Loucy (cell line): ENCODE measurements at regions not wholly inside any gene's neighbourhood (a gene's known extent, or its start where the extent isn't known, plus 50 kb on each side); places are given as distances from the start of the nearest gene placed in this dataset.

Experiments
- H2AFZ ChIP-seq: fragments of 200-600 bp; sonication (generic); 2 replicates; pipeline ENCODE4 v1.6.0; 2016; ENCODE audit warnings: antibody characterized with exemption, mild to moderate bottlenecking, low read length, moderate library complexity
- H3F3A ChIP-seq: fragments of 200-600 bp; 2 replicates; pipeline ENCODE4 v1.6.0; 2016; ENCODE audit warnings: antibody characterized with exemption, low read depth, mild to moderate bottlenecking
- H3K27me3 ChIP-seq: fragments of 200-600 bp; sonication (generic); 2 replicates; pipeline ENCODE4 v1.6.1; 2014; ENCODE audit warnings: low read length, mild to moderate bottlenecking; ENCODE audit not compliant: insufficient read depth, poor library complexity, severe bottlenecking
- H3K36me3 ChIP-seq: fragments of 200-600 bp; sonication (generic); 2 replicates; pipeline ENCODE4 v1.6.1; 2016; ENCODE audit warnings: low read length; ENCODE audit not compliant: insufficient read depth
- H3K4me1 ChIP-seq: fragments of 200-600 bp; sonication (generic); 2 replicates; pipeline ENCODE4 v1.5.1; 2014; ENCODE audit warnings: low read length, mild to moderate bottlenecking; ENCODE audit not compliant: insufficient read depth, poor library complexity, severe bottlenecking
- H3K4me2 ChIP-seq: fragments of 200-600 bp; sonication (generic); 2 replicates; pipeline ENCODE4 v1.6.0; 2014; ENCODE audit warnings: antibody characterized with exemption, low read length, low read depth, mild to moderate bottlenecking; ENCODE audit not compliant: poor library complexity, severe bottlenecking
- H3K4me3 ChIP-seq: fragments of 200-600 bp; sonication (generic); 2 replicates; pipeline ENCODE4 v1.5.1; 2014; ENCODE audit warnings: low read length, mild to moderate bottlenecking, mixed read lengths; ENCODE audit not compliant: poor library complexity, severe bottlenecking
- H3K79me2 ChIP-seq: fragments of 200-600 bp; sonication (generic); 2 replicates; pipeline ENCODE4 v1.6.1; 2014; ENCODE audit warnings: low read length; ENCODE audit not compliant: insufficient read depth
- H3K9ac ChIP-seq: fragments of 200-600 bp; sonication (generic); 2 replicates; pipeline ENCODE4 v1.6.0; 2014; ENCODE audit warnings: mild to moderate bottlenecking, low read depth, low read length, moderate library complexity; ENCODE audit not compliant: poor library complexity, severe bottlenecking
- H3K9me2 ChIP-seq: fragments of 200-600 bp; sonication (generic); replicated peaks from 2 replicates; pipeline ENCODE4 v1.6.1; 2016; ENCODE audit warnings: low read depth, low read length, mixed read lengths
- H3K9me3 ChIP-seq: fragments of 200-600 bp; sonication (generic); 2 replicates; pipeline ENCODE4 v1.6.1; 2014; ENCODE audit warnings: mild to moderate bottlenecking, antibody characterized with exemption, low read length, low read depth; ENCODE audit not compliant: insufficient read depth
- H4K20me1 ChIP-seq: fragments of 200-600 bp; sonication (generic); 2 replicates; pipeline ENCODE4 v1.6.0; 2014; ENCODE audit warnings: antibody characterized with exemption, low read length, mild to moderate bottlenecking; ENCODE audit not compliant: insufficient read depth, poor library complexity, severe bottlenecking
- EZH2phosphoT487 ChIP-seq: fragments of 200-600 bp; IDR thresholded peaks from 2 replicates; pipeline ENCODE4 v1.6.1; 2018; ENCODE audit warnings: antibody characterized with exemption, mild to moderate bottlenecking, moderate library complexity, borderline replicate concordance
- TF ChIP-seq, protein P1 (sequence below): fragments of 200-600 bp; sonication (generic); conservative IDR thresholded peaks from 2 replicates; pipeline ENCODE4 v1.5.1; 2014; ENCODE audit warnings: mild to moderate bottlenecking, antibody characterized with exemption, low read length

DNA sequence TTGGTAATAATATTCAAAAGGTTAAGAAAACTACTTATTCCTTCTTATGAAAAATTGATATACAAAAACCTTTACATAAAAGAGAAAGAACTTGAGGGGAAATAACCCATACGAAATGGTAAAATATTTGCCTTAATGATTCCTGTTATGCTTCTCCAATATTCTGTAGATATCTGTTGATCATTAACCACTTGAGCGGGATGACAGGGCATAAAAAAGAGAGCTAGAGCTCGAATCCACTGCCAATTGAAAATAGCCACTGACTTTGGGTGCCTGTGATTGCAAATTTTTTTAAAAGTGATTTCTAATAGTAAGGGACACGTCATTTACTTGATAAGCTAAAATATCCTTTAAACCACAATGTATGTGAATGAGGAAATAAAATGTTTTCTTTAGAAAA is 188.1 kb downstream of the MOXD1 start:
- H3F3A ChIP-seq = no peaks in the 10 kb centered on the region
- no peaks in the 10 kb centered on the region for H3K79me2 ChIP-seq
- H3K4me3 ChIP-seq = no peak overlapping the region
- H3K9ac ChIP-seq = no peak overlapping the region
- no peak overlapping the region for H2AFZ ChIP-seq
- no peaks in the 10 kb centered on the region for H3K36me3 ChIP-seq
- H3K4me1 ChIP-seq = no peaks in the 10 kb centered on the region
- no peak for TF ChIP-seq EZH2phosphoT487
- TF ChIP-seq, protein P1, sequence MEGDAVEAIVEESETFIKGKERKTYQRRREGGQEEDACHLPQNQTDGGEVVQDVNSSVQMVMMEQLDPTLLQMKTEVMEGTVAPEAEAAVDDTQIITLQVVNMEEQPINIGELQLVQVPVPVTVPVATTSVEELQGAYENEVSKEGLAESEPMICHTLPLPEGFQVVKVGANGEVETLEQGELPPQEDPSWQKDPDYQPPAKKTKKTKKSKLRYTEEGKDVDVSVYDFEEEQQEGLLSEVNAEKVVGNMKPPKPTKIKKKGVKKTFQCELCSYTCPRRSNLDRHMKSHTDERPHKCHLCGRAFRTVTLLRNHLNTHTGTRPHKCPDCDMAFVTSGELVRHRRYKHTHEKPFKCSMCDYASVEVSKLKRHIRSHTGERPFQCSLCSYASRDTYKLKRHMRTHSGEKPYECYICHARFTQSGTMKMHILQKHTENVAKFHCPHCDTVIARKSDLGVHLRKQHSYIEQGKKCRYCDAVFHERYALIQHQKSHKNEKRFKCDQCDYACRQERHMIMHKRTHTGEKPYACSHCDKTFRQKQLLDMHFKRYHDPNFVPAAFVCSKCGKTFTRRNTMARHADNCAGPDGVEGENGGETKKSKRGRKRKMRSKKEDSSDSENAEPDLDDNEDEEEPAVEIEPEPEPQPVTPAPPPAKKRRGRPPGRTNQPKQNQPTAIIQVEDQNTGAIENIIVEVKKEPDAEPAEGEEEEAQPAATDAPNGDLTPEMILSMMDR = no peak
- H3K9me3 ChIP-seq = no peaks in the 10 kb centered on the region
- no peaks in the 10 kb centered on the region for H4K20me1 ChIP-seq
- no peak overlapping the region for H3K4me2 ChIP-seq
- H3K9me2 ChIP-seq = no peaks in the 10 kb centered on the region
- no peaks in the 10 kb centered on the region for H3K27me3 ChIP-seq

DNA sequence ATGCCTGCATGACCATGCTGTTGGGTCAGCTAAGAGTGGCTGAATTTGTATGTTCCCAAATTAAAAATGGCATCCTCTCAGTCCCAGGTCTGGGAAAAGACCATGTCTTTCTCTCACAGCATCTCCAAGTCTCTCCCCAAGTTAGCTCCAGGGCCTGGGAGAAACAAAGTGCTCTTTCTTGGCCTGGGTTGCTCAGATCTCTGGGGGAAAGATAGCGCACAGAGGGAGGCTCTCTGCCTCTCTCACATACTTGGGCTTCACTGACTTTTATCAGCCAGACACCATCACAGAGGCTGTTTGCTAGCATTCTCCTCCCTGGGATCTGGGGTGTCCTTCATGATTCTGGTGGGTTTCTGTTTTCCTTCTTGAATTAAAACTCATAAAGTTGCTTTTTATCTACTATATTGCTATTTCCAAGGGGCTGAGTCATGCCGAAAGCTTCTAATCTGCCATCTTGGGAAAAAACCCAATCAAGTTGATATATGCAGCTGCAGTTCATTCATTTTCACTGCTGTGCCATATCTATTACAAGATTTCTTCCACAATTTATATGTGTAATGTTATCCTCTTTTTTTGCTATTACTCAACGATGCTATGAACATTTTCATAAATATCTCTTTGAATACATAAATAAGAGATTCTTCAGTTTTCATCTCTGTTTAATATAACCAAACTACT is 190.2 kb downstream of the MOXD1 start:
- H3K4me3 ChIP-seq = no peak overlapping the region
- H3K4me2 ChIP-seq = no peak overlapping the region
- H2AFZ ChIP-seq = no peak overlapping the region
- H3K36me3 ChIP-seq = no peaks in the 10 kb centered on the region
- H3K9me3 ChIP-seq = no peaks in the 10 kb centered on the region
- no peak overlapping the region for H3K9ac ChIP-seq
- H3F3A ChIP-seq = no peaks in the 10 kb centered on the region
- no peaks in the 10 kb centered on the region for H3K79me2 ChIP-seq
- H3K4me1 ChIP-seq = no peaks in the 10 kb centered on the region
- no peak for TF ChIP-seq EZH2phosphoT487
- TF ChIP-seq, protein P1 = no peak
- H4K20me1 ChIP-seq = no peaks in the 10 kb centered on the region
- H3K27me3 ChIP-seq = no peaks in the 10 kb centered on the region
- no peaks in the 10 kb centered on the region for H3K9me2 ChIP-seq

DNA sequence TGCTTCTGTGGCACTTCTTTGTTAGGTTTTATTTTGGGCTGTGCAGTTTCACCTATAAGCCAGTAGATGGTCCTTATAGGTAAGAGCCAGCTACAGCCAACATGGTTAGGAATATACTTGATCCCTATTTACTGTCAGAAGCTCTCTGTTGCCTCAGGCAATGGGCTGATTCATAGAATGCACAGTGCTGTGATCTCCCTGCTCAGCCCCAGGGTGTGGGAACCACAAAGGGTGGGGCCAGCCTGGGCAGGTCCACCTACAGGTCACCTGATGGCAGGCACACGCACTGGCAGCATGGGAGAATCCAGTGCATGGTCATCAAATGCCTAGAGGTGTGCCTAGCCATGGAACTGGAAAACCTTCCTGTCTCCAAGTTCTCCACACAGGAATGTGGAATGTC is 191.9 kb downstream of the MOXD1 start:
- no peak overlapping the region for H2AFZ ChIP-seq
- no peaks in the 10 kb centered on the region for H4K20me1 ChIP-seq
- no peaks in the 10 kb centered on the region for H3K9me2 ChIP-seq
- H3K4me3 ChIP-seq = no peak overlapping the region
- H3K9ac ChIP-seq = no peak overlapping the region
- no peak overlapping the region for H3K4me2 ChIP-seq
- no peaks in the 10 kb centered on the region for H3K27me3 ChIP-seq
- TF ChIP-seq EZH2phosphoT487 = no peak
- TF ChIP-seq, protein P1 = no peak
- H3F3A ChIP-seq = no peaks in the 10 kb centered on the region
- no peaks in the 10 kb centered on the region for H3K36me3 ChIP-seq
- no peaks in the 10 kb centered on the region for H3K9me3 ChIP-seq
- no peaks in the 10 kb centered on the region for H3K79me2 ChIP-seq
- no peaks in the 10 kb centered on the region for H3K4me1 ChIP-seq
